K562 (cell line): ENCODE measurements at regions not wholly inside any gene's neighbourhood (a gene's known extent, or its start where the extent isn't known, plus 50 kb on each side); places are given as distances from the start of the nearest gene placed in this dataset.

ENCODE experiments used
- CTBP1 ChIP-seq: fragments of 450-650 bp; IDR thresholded peaks from 2 replicates; pipeline ENCODE4 v1.6.1; 2016; ENCODE audit warnings: borderline replicate concordance
- HDAC3 ChIP-seq: fragments of 450-650 bp; IDR thresholded peaks from 2 replicates; pipeline ENCODE4 v1.6.1; 2018; ENCODE audit warnings: borderline replicate concordance, mild to moderate bottlenecking, moderate library complexity; ENCODE audit not compliant: partially characterized antibody
- RBBP5 ChIP-seq: fragments of 200-600 bp; sonication (generic); IDR thresholded peaks from 2 replicates; pipeline ENCODE4 v1.6.1; 2012; ENCODE audit warnings: borderline replicate concordance, mild to moderate bottlenecking, low read length, control low read depth, inconsistent platforms; ENCODE audit not compliant: insufficient read depth, poor library complexity, severe bottlenecking
- SAP30 ChIP-seq: fragments of 200-600 bp; sonication (generic); IDR thresholded peaks from 2 replicates; pipeline ENCODE4 v1.6.1; 2012; ENCODE audit warnings: borderline replicate concordance, low read depth, mild to moderate bottlenecking, moderate library complexity, low read length, control low read depth, inconsistent platforms; ENCODE audit not compliant: insufficient read depth, poor library complexity, severe bottlenecking
- SIRT6 ChIP-seq: IDR thresholded peaks from one replicate; pipeline ENCODE4 v1.6.1; 2012; ENCODE audit warnings: low read depth, mild to moderate bottlenecking, control low read depth, inconsistent platforms, low read length, moderate library complexity
- ZFX ChIP-seq: sonication (generic); formaldehyde crosslinking; IDR thresholded peaks from 2 replicates; pipeline ENCODE4 v1.8.0; 2022; ENCODE audit warnings: mild to moderate bottlenecking, missing genetic modification reagents, moderate library complexity
- ZNF316 ChIP-seq: fragments of 450-650 bp; IDR thresholded peaks from 2 replicates; pipeline ENCODE4 v1.6.1; 2016
- ZNF431 ChIP-seq: sonication (generic); formaldehyde crosslinking; IDR thresholded peaks from 2 replicates; pipeline ENCODE4 v1.8.0; 2022; ENCODE audit warnings: mild to moderate bottlenecking, missing genetic modification reagents
- ZNF707 ChIP-seq: fragments of 250-450 bp; sonication (Bioruptor Pico); conservative IDR thresholded peaks from 2 replicates; pipeline ENCODE4 v1.8.0; 2022; ENCODE audit warnings: inconsistent platforms, mild to moderate bottlenecking, moderate library complexity
- ZNF717 ChIP-seq: fragments of 250-450 bp; sonication (Bioruptor Pico); IDR thresholded peaks from 2 replicates; pipeline ENCODE4 v1.5.0; 2021
- TF ChIP-seq, protein P1 (sequence below): fragments of 450-650 bp; IDR thresholded peaks from 2 replicates; pipeline ENCODE4 v1.6.1; 2016
- TF ChIP-seq, protein P2 (sequence below): sonication (generic); formaldehyde crosslinking; IDR thresholded peaks from 2 replicates; pipeline ENCODE4 v1.8.1; 2023; ENCODE audit warnings: mild to moderate bottlenecking, missing genetic modification reagents
- TF ChIP-seq, protein P3 (sequence below), 3 experiments: IDR thresholded peaks in 2 of 3; conservative IDR thresholded peaks in 1 of 3; 2 replicates each; pipeline ENCODE4 v1.5.1; 2011 to 2012; ENCODE audit warnings: low read length in 3 of 3, mild to moderate bottlenecking in 3 of 3, control low read depth in 2 of 3, improper control_type of control experiment in 1 of 3, inconsistent platforms in 1 of 3, low read depth in 1 of 3, mixed read lengths in 1 of 3, moderate library complexity in 1 of 3; ENCODE audit not compliant: insufficient read depth in 2 of 3

DNA sequence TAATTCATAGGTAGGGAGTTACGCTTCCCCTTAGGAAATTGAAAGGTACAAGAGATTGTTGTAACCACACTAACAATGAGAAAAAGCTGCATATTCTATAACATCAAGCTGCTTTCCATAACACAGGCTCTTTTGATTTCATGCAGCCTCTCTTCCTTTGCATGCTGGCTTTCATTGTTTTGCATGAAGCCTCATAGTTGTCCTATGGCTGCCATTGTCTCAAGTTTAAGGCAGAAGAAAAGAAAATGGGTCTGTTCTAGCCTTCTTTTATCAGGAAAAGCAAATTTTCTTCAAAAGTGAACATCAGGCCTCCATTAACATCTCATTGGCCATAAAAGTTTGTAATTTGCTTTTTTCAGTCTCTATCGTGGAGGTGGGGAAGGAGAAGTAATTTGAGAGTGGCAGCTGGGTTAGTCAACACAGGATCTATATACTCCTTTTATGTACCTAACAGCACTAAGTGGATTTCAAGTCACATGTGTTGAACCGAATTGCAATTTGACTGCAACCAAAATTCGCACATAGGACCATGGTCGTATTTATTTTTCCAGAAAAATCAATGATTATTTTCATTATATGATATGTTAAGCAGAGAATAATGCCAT is 248.5 kb upstream of the RND3 start:
- TF ChIP-seq, protein P1, sequence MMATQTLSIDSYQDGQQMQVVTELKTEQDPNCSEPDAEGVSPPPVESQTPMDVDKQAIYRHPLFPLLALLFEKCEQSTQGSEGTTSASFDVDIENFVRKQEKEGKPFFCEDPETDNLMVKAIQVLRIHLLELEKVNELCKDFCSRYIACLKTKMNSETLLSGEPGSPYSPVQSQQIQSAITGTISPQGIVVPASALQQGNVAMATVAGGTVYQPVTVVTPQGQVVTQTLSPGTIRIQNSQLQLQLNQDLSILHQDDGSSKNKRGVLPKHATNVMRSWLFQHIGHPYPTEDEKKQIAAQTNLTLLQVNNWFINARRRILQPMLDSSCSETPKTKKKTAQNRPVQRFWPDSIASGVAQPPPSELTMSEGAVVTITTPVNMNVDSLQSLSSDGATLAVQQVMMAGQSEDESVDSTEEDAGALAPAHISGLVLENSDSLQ: no peak
- TF ChIP-seq SIRT6 (no peak), SAP30 (no peak), ZNF316 (no peak), ZNF717 (no peak), ZFX (CRISPR knock-in tag) (no peak), CTBP1 (no peak), RBBP5 (no peak), HDAC3 (no peak), ZNF431 (CRISPR knock-in tag) (no peak), ZNF707 (CRISPR knock-in tag) (no peak)
- TF ChIP-seq, protein P2, sequence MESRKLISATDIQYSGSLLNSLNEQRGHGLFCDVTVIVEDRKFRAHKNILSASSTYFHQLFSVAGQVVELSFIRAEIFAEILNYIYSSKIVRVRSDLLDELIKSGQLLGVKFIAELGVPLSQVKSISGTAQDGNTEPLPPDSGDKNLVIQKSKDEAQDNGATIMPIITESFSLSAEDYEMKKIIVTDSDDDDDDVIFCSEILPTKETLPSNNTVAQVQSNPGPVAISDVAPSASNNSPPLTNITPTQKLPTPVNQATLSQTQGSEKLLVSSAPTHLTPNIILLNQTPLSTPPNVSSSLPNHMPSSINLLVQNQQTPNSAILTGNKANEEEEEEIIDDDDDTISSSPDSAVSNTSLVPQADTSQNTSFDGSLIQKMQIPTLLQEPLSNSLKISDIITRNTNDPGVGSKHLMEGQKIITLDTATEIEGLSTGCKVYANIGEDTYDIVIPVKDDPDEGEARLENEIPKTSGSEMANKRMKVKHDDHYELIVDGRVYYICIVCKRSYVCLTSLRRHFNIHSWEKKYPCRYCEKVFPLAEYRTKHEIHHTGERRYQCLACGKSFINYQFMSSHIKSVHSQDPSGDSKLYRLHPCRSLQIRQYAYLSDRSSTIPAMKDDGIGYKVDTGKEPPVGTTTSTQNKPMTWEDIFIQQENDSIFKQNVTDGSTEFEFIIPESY (CRISPR knock-in tag): no peak
- TF ChIP-seq, protein P3, sequence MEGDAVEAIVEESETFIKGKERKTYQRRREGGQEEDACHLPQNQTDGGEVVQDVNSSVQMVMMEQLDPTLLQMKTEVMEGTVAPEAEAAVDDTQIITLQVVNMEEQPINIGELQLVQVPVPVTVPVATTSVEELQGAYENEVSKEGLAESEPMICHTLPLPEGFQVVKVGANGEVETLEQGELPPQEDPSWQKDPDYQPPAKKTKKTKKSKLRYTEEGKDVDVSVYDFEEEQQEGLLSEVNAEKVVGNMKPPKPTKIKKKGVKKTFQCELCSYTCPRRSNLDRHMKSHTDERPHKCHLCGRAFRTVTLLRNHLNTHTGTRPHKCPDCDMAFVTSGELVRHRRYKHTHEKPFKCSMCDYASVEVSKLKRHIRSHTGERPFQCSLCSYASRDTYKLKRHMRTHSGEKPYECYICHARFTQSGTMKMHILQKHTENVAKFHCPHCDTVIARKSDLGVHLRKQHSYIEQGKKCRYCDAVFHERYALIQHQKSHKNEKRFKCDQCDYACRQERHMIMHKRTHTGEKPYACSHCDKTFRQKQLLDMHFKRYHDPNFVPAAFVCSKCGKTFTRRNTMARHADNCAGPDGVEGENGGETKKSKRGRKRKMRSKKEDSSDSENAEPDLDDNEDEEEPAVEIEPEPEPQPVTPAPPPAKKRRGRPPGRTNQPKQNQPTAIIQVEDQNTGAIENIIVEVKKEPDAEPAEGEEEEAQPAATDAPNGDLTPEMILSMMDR (IDR thresholded peaks at IDR 0.05 in 2 of 3, conservative IDR thresholded peaks at IDR 0.05 in 1 of 3; ENCODE audit: insufficient read depth in 2 of 3, low read depth in 1 of 3, low read length in 3 of 3): no peak
